ENCODE measurements at regions not wholly inside any gene's neighbourhood (a gene's known extent, or its start where the extent isn't known, plus 50 kb on each side); places are given as distances from the start of the nearest gene placed in this dataset.

DNA sequence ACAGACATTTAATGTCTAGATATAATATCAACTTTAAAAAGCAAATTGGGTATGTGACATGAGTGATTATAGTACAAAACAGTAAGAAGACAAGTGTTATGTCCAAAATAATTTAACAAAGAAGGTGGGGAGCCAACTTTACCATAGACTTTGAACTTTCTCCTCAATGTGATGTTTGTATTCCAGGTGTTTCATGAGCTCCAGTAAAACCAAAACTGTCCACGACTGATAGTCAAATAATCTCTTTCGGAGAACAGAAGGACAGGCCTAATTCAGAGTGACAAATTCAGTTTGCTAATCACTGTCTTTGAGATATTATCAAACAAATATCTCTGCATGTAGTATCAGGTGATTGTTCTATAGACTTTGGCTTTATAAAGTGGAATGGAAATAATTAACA lies 1112.6 kb downstream of the SLC6A15 start:
- TF ChIP-seq, protein P1, sequence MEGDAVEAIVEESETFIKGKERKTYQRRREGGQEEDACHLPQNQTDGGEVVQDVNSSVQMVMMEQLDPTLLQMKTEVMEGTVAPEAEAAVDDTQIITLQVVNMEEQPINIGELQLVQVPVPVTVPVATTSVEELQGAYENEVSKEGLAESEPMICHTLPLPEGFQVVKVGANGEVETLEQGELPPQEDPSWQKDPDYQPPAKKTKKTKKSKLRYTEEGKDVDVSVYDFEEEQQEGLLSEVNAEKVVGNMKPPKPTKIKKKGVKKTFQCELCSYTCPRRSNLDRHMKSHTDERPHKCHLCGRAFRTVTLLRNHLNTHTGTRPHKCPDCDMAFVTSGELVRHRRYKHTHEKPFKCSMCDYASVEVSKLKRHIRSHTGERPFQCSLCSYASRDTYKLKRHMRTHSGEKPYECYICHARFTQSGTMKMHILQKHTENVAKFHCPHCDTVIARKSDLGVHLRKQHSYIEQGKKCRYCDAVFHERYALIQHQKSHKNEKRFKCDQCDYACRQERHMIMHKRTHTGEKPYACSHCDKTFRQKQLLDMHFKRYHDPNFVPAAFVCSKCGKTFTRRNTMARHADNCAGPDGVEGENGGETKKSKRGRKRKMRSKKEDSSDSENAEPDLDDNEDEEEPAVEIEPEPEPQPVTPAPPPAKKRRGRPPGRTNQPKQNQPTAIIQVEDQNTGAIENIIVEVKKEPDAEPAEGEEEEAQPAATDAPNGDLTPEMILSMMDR (IDR thresholded peaks at IDR 0.05; ENCODE audit: unreplicated experiment), result no peak
- Mint-ChIP-seq H3K4me1 (ENCODE audit: low read depth) (no peaks in the 10 kb centered on the region), H3K9me3 (ENCODE audit: low read depth) (no peaks in the 10 kb centered on the region), H3K4me3 (ENCODE audit: low read depth) (no peak overlapping the region), H3K36me3 (ENCODE audit: insufficient read depth) (no peaks in the 10 kb centered on the region), H3K27ac (no peak overlapping the region), H3K27me3 (no peaks in the 10 kb centered on the region)
- no peak for DNase-seq (ENCODE audit: low spot score, unreplicated experiment)

DNA sequence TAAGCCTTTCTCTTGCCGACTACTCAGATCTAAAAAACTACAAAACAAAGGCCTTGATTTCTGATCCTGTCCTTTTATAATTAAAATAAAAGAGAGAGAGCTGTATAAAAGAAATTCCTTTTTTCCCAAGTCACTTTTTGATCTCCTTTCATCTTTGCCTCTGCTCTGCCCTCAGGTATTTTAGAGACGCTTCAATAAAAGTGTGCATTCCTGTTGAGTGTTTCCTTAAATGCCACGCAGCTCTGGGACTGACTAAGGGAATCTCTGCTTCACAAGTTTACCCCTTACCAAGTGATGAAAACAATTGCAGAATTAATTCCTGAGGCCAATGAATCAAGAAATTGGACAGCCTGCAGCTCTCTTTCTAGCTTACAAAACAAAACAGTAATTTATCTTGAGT lies 1109.8 kb downstream of the TMTC2 start:
- H3K27ac Mint-ChIP-seq, result no peak overlapping the region
- H3K36me3 Mint-ChIP-seq (ENCODE audit: insufficient read depth), result no peaks in the 10 kb centered on the region
- H3K4me3 Mint-ChIP-seq (ENCODE audit: low read depth), result no peak overlapping the region
- H3K4me1 Mint-ChIP-seq (ENCODE audit: low read depth), result no peaks in the 10 kb centered on the region
- no peaks in the 10 kb centered on the region for H3K27me3 Mint-ChIP-seq
- no peaks in the 10 kb centered on the region for H3K9me3 Mint-ChIP-seq (ENCODE audit: low read depth)
- DNase-seq (ENCODE audit: low spot score, unreplicated experiment), result no peak
- TF ChIP-seq, protein P1 (IDR thresholded peaks at IDR 0.05; ENCODE audit: unreplicated experiment), result no peak

DNA sequence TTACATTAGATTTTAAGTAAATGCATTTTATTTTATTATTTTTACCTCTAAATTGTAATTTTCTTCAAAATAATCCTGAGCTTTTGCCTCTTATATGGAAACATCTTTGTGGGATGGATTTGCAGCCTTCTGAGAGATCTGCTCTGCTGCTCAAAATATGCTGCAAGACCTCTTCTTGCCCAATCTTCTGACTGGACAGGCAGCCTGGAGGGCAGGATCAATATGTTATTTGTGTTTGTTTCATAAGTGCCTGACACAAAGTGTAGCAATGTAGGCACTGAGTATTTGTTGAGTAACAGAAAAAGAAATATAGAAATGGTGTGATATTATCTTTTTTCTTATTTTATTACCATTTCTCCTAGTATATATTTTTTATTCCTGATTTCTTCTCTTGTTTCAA lies 1106.9 kb downstream of the TMTC2 start:
- no peaks in the 10 kb centered on the region for H3K4me1 Mint-ChIP-seq (ENCODE audit: low read depth)
- H3K27me3 Mint-ChIP-seq, result no peaks in the 10 kb centered on the region
- no peaks in the 10 kb centered on the region for H3K9me3 Mint-ChIP-seq (ENCODE audit: low read depth)
- H3K4me3 Mint-ChIP-seq (ENCODE audit: low read depth), result no peak overlapping the region
- H3K36me3 Mint-ChIP-seq (ENCODE audit: insufficient read depth), result no peaks in the 10 kb centered on the region
- no peak for DNase-seq (ENCODE audit: low spot score, unreplicated experiment)
- H3K27ac Mint-ChIP-seq, result no peak overlapping the region
- TF ChIP-seq, protein P1 (IDR thresholded peaks at IDR 0.05; ENCODE audit: unreplicated experiment), result no peak

DNA sequence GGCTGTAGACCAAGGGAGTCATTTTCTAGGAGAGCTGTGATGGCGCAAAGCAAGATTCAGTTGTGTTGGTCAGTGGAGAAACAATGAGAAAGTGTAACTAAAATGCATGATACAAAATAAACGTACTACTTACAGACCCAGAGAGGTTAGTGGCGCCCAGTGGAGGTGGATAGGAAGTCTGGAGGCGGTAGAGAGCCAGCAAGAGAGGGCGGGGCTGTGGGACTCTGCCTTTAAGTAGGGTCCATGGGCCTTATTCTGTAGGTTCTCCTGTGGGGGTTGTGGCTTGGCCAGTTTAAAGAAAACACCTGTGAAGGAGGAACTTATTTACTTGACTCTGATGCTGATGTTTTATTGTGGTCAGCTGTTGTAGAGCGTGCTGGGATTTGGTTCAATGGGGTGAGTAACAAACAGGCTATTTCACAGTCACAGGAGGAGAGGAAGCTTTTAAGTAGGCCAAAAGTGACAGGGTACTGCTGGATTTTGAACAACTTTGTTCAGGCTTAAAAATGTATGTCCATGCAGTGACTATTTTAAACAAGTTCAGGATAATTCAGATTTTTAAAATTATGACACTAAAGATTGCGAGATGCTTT lies 1097.7 kb downstream of the TMTC2 start:
- Mint-ChIP-seq H3K4me1 (ENCODE audit: low read depth) (no peaks in the 10 kb centered on the region), H3K27ac (no peak overlapping the region), H3K4me3 (ENCODE audit: low read depth) (no peak overlapping the region), H3K9me3 (ENCODE audit: low read depth) (no peaks in the 10 kb centered on the region), H3K36me3 (ENCODE audit: insufficient read depth) (no peaks in the 10 kb centered on the region), H3K27me3 (no peaks in the 10 kb centered on the region)
- DNase-seq (ENCODE audit: low spot score, unreplicated experiment), result no peak
- TF ChIP-seq, protein P1 (IDR thresholded peaks at IDR 0.05; ENCODE audit: unreplicated experiment), result no peak

DNA sequence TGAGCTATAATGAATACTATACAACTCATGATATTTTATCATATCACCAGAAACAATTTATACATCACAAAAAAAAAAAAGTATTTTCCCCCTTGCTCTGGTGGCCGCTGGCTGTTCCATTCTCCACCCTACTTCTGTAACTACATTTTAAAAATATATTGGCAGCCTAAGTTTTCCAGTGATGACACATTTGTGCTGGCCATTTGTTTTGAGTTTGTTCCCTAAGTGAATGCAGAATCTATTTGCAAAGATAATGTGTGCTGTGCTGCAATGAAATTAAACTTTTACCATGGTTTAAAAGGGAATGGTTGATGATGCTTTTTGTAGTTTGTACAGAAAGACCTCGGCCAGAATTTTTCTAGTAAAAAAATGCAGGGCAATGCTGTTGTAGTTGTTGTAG lies 1092.8 kb downstream of the TMTC2 start:
- no peak for DNase-seq (ENCODE audit: low spot score, unreplicated experiment)
- H3K27me3 Mint-ChIP-seq, result no peaks in the 10 kb centered on the region
- H3K4me3 Mint-ChIP-seq (ENCODE audit: low read depth), result no peak overlapping the region
- H3K27ac Mint-ChIP-seq, result no peak overlapping the region
- H3K9me3 Mint-ChIP-seq (ENCODE audit: low read depth), result peaks cover 21% of the 10 kb centered on the region
- no peaks in the 10 kb centered on the region for H3K36me3 Mint-ChIP-seq (ENCODE audit: insufficient read depth)
- H3K4me1 Mint-ChIP-seq (ENCODE audit: low read depth), result no peaks in the 10 kb centered on the region
- TF ChIP-seq, protein P1 (IDR thresholded peaks at IDR 0.05; ENCODE audit: unreplicated experiment), result no peak

Data from progenitor cell of endocrine pancreas (in vitro differentiated cells).